CD4-positive, alpha-beta T cell (primary cell): ENCODE measurements at regions not wholly inside any gene's neighbourhood (a gene's known extent, or its start where the extent isn't known, plus 50 kb on each side); places are given as distances from the start of the nearest gene placed in this dataset.

Experiments used
- ATAC-seq: fragments of 200-7000 bp; cut with Tn5 transposase; one replicate; pipeline ENCODE4 v1.10.0; 2022; ENCODE audit warnings: mild to moderate bottlenecking; ENCODE audit not compliant: poor library complexity
- CTCF ChIA-PET: fragments of 350-600 bp; sonication (Branson Sonifier 250); formaldehyde crosslinking; loops from one replicate; lab custom pipeline; 2021; ENCODE audit warnings: antibody characterized with exemption, inconsistent platforms; lab: Charles Lee
- POLR2A ChIA-PET: fragments of 350-600 bp; sonication (Branson Sonifier 250); formaldehyde crosslinking; loops from one replicate; lab custom pipeline; 2021; ENCODE audit warnings: antibody characterized with exemption, inconsistent platforms; lab: Charles Lee
- DNase-seq, 14 experiments: peaks; one replicate each; pipeline ENCODE4 v3.0.0-alpha.2; 2013 to 2020; ENCODE audit warnings: mixed read lengths in 2 of 14
- H3K27ac ChIP-seq, 2 donors: one replicate each; pipeline versions ENCODE4 v1.5.1 to v1.7.0; 2013; ENCODE audit warnings: low read length in 2 of 2, low read depth in 1 of 2, mild to moderate bottlenecking in 1 of 2
- H3K27me3 ChIP-seq, 2 experiments: 1 replicate in 1 of 2; 2 replicates in 1 of 2; pipeline versions ENCODE4 v1.6.1 to v1.7.0; 2013; ENCODE audit warnings: low read length in 2 of 2, control low read depth in 1 of 2, mild to moderate bottlenecking in 1 of 2, moderate library complexity in 1 of 2; ENCODE audit not compliant: insufficient read depth in 2 of 2, control insufficient read depth in 1 of 2
- H3K36me3 ChIP-seq: one replicate; pipeline ENCODE4 v1.6.1; 2013; ENCODE audit warnings: low read length, control low read depth; ENCODE audit not compliant: insufficient read depth
- H3K4me1 ChIP-seq: one replicate; pipeline ENCODE4 v1.6.1; 2013; ENCODE audit warnings: low read length, control low read depth; ENCODE audit not compliant: insufficient read depth
- H3K4me3 ChIP-seq: one replicate; pipeline ENCODE4 v1.5.1; 2013; ENCODE audit warnings: mild to moderate bottlenecking, low read length, moderate library complexity
- H3K9me3 ChIP-seq, 2 experiments: 1 replicate in 1 of 2; 2 replicates in 1 of 2; pipeline versions ENCODE4 v1.6.1 to v1.7.0; 2013; ENCODE audit warnings: low read length in 2 of 2, mild to moderate bottlenecking in 2 of 2, control low read depth in 1 of 2, moderate library complexity in 1 of 2; ENCODE audit not compliant: control insufficient read depth in 1 of 2, insufficient read depth in 1 of 2
- H3K27ac Mint-ChIP-seq: one replicate; pipeline ENCODE4 v1.8.0; 2020; ENCODE audit warnings: mixed read lengths
- H3K27me3 Mint-ChIP-seq: one replicate; pipeline ENCODE4 v1.8.0; 2021; ENCODE audit warnings: mixed read lengths
- H3K36me3 Mint-ChIP-seq: one replicate; pipeline ENCODE4 v1.8.0; 2021; ENCODE audit warnings: low read depth, mixed read lengths
- H3K4me1 Mint-ChIP-seq: one replicate; pipeline ENCODE4 v1.8.0; 2021; ENCODE audit warnings: low read depth, mixed read lengths
- H3K4me3 Mint-ChIP-seq: one replicate; pipeline ENCODE4 v1.8.0; 2020; ENCODE audit warnings: mild to moderate bottlenecking, mixed read lengths
- H3K9me3 Mint-ChIP-seq: one replicate; pipeline ENCODE4 v1.8.0; 2020; ENCODE audit warnings: mixed read lengths
- CTCF ChIP-seq: fragments of 200-600 bp; IDR thresholded peaks from one replicate; pipeline ENCODE4 v1.8.0; 2022; ENCODE audit warnings: antibody characterized with exemption, mild to moderate bottlenecking
- intact Hi-C, 2 experiments: fragments of 100-400 bp; cut with DNase I in 1 of 2; cut with micrococcal nuclease in 1 of 2; formaldehyde crosslinking; loops; one replicate each; pipeline versions ENCODE4 v1.15.1 to v1.9.0; 2023 to 2025; cut with DNase I, micrococcal nuclease

- CTCF ChIA-PET = no interaction called here
- Mint-ChIP-seq H3K27ac (no peak overlapping the region), H3K4me3 (no peak overlapping the region), H3K36me3 (no peaks in the 10 kb centered on the region), H3K9me3 (peaks cover 2% of the 10 kb centered on the region), H3K27me3 (no peaks in the 10 kb centered on the region), H3K4me1 (no peaks in the 10 kb centered on the region)
- ATAC-seq (no peak), DNase-seq (no peak)
- no peaks in the 10 kb centered on the region for H3K36me3 ChIP-seq
- H3K27ac ChIP-seq = no peak overlapping the region
- no peak overlapping the region for H3K4me3 ChIP-seq
- no peaks in the 10 kb centered on the region for H3K27me3 ChIP-seq
- no peaks in the 10 kb centered on the region for H3K4me1 ChIP-seq
- H3K9me3 ChIP-seq = no peaks in the 10 kb centered on the region
- POLR2A ChIA-PET = no interaction called here
- intact Hi-C loops = no loop called here
- no peak for TF ChIP-seq CTCF
Observed at GRCh38 chr4:173761236-173761635, 231.2 kb upstream of the HAND2 start.

- intact Hi-C loops = no loop called here
- H3K4me1 ChIP-seq = no peaks in the 10 kb centered on the region
- H3K27ac ChIP-seq = no peak overlapping the region
- no peak overlapping the region for H3K27ac Mint-ChIP-seq
- no peak for TF ChIP-seq CTCF
- H3K4me1 Mint-ChIP-seq = no peaks in the 10 kb centered on the region
- ChIA-PET POLR2A (no interaction called here), CTCF (no interaction called here)
- no peaks in the 10 kb centered on the region for H3K36me3 ChIP-seq
- no peak overlapping the region for H3K4me3 Mint-ChIP-seq
- no peaks in the 10 kb centered on the region for H3K27me3 ChIP-seq
- DNase-seq = no peak
- H3K9me3 ChIP-seq = no peaks in the 10 kb centered on the region
- no peak overlapping the region for H3K4me3 ChIP-seq
- H3K36me3 Mint-ChIP-seq = no peaks in the 10 kb centered on the region
- H3K9me3 Mint-ChIP-seq = peaks cover 2% of the 10 kb centered on the region
- H3K27me3 Mint-ChIP-seq = no peaks in the 10 kb centered on the region
- no peak for ATAC-seq
Observed at GRCh38 chr4:173758132-173758531, 228.1 kb upstream of the HAND2 start.

GRCh38 chr4:173753408-173753807, 223.4 kb upstream of the HAND2 start:
- intact Hi-C loops = no loop called here
- DNase-seq = no peak
- Mint-ChIP-seq H3K9me3 (no peaks in the 10 kb centered on the region), H3K27ac (no peak overlapping the region), H3K4me3 (no peak overlapping the region), H3K27me3 (peaks cover 6% of the 10 kb centered on the region), H3K4me1 (no peaks in the 10 kb centered on the region), H3K36me3 (no peaks in the 10 kb centered on the region)
- Histone ChIP-seq H3K36me3 (no peaks in the 10 kb centered on the region), H3K4me3 (no peak overlapping the region), H3K27me3 (no peaks in the 10 kb centered on the region), H3K27ac (no peak overlapping the region), H3K9me3 (no peaks in the 10 kb centered on the region), H3K4me1 (no peaks in the 10 kb centered on the region)
- no peak for ATAC-seq
- no peak for TF ChIP-seq CTCF
- ChIA-PET CTCF (no interaction called here), POLR2A (no interaction called here)
